NCI-H2029 treated with DMSO at 0.1 percent for 48 hours (cell line): ENCODE measurements at regions not wholly inside any gene's neighbourhood (a gene's known extent, or its start where the extent isn't known, plus 50 kb on each side); places are given as distances from the start of the nearest gene placed in this dataset.
"Not testable (repeated sequence)": the region's sequence is repeated elsewhere in the genome, so short reads cannot be mapped to it uniquely, and the experiment has no call there.

ENCODE experiments used
- DNase-seq: peaks from one replicate; lab custom pipeline; 2025; lab: John Stamatoyannopoulos, UW

DNA sequence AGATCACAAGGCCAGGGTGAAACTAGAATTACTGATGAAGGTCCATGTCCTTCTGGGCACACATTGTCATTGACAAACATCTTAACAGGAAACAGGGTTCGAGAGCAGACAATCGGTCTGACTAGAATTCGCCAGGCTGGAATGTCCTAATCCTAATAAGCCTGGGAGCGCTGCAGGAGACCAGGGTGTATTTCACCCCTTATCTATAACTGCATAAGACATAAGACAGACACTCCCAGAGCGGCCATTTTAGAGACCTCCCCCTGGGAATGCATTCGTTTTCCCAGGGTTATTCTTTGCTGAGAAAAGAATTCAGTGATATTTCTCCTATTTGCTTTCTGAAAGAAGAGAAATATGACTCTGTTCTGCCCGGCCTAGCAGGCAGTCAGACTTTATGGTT is 1112.9 kb upstream of the TENM3 start:
- not testable (repeated sequence) for DNase-seq

- no peak for DNase-seq
Measured at GRCh38 chr4:181137351-181137750, 1105.9 kb upstream of the TENM3 start.

GRCh38 chr4:181138116-181138515 is 1105.1 kb upstream of the TENM3 start:
- no peak for DNase-seq

GRCh38 chr4:181140037-181140603 is 1103.1 kb upstream of the TENM3 start:
- no peak for DNase-seq

- DNase-seq = peak; percentile 23
Measured at GRCh38 chr4:181143250-181143854, 1099.8 kb upstream of the TENM3 start.

DNA sequence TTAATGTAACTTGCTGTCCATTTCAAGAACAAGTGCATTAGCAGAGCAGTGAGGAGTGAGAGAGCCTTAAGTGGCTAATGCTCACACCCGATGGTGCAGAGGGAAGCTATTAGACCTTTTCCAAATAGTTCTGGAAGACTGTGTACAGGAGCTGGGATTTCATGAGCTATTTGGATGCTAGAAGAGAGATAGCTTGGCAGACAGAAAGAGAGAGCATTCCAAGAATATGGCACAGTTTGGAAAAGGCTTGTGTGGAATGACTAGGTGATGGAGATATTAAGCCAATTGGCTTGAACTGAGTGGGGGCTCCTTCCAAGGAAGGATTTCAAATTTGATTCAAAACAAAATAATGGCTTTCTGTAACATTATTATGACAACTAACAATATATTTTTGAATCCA is 1097.2 kb upstream of the TENM3 start:
- no peak for DNase-seq

DNA sequence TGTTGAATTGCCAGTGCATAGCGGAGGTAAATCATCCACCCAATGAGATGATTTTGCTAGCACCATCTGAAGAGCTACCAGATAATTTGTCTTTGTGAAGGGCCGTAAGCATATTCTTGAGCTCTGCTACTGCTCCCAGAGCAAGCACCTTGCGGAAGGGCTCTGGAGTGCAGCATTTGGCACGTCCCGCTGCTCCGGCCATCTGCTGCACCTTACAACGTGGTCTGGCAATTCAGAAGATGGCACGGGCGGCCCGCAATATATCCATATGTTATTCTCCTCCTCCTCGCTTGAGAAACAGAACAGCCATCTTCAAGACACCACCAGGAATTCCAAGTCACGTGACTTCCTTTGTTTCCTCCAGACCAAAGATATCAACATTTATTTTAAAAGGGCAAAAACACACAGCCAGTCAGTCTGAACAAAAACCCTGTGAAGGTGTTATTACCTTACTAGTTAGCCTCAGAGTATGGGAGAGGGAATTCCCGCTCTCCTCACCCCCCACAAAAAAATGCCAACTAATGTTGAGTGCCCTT is 1095.7 kb upstream of the TENM3 start:
- DNase-seq = no peak

- no peak for DNase-seq
Measured at GRCh38 chr4:181148470-181148869, 1094.7 kb upstream of the TENM3 start.

DNA sequence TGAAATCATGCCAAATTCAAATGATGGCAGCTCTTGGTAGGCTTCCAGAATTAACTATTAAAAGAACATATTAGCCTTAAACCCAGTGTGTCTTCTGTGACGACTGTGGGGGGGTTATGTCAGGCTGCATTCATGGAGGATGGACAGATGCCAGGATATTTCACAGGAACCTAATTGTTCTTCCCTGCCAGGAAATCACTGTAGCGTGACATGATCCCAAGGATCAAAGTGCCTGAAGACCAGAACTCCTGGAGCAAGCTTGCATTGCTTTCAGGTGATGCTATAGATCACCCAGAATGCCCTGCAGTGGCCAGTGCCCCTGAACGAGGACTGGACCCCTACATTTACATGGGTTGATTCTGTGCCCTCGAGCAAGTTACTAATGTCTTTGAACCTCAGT is 1093.0 kb upstream of the TENM3 start:
- DNase-seq = peak; percentile 35

DNA sequence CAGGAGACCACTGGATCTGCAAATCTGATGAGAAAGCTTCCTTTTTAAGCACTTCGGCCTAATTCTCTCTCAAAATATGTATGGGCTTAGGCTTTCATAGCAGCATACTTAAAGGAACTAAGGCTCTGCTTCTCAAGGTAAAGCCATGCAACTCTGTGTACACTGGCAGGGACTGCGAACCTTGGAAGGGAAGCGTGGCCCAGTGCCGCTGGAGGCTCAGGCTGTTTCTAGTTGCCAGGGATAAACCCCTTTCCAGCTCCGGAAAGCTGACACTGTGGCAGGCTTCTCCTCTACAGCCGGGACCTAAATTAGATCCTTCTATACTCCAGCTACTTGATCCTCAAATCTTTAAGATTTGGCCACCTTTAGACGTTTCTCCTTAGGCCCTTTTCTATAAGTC is 1091.3 kb upstream of the TENM3 start:
- no peak for DNase-seq

GRCh38 chr4:181157647-181158046 is 1085.6 kb upstream of the TENM3 start:
- DNase-seq = no peak

GRCh38 chr4:181158971-181159370 is 1084.2 kb upstream of the TENM3 start:
- no peak for DNase-seq

DNA sequence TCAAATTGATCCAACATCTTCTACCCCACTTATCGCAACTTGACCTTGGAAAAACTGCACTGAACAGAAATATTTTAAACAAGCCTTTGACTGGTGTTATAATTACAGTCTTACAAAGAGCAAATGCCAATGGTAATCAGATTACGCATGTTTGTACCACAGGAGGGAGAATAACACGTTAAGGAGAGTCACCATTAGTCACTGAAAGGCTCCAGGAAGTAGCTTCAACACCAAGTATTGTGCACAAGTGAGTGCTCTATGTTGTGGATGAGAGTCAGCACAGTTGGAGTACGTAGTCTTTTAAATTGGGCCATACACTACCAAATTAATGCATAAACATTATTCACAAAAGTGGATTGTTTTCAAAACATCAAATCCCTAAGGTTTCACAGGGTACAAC is 1081.5 kb upstream of the TENM3 start:
- no peak for DNase-seq

GRCh38 chr4:181162266-181162665 is 1080.9 kb upstream of the TENM3 start:
- DNase-seq = no peak

GRCh38 chr4:181162676-181163075 is 1080.5 kb upstream of the TENM3 start:
- no peak for DNase-seq

DNA sequence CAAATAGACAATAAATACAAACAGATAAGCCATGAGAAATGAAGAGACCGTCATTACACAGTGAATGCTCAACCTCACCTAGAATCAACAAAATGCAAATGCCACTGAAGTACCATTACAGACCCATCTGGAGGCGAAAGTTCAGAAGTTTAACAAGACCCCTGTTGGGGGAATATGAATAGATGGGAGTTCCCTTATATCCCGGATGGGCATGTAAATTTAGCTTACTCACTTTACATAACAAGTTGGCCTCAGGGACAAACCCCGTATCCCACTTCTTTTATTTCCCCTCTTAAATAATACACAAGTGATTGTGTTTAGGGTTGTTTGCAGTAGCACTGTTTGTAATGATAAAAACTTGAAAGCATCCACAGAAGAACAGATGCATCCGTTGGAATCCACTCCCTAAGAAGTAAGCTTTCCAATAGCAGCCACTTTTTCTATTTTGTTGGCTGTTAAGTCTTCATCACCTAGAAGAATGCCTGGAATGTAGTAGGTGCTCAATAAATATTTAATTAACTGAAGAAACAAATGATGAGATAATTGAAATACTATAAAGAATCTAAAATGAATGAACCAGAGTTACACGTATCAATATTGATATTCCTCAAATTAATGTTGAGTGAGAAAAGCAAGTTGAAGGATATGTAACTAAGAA is 1076.3 kb upstream of the TENM3 start:
- DNase-seq = no peak

DNA sequence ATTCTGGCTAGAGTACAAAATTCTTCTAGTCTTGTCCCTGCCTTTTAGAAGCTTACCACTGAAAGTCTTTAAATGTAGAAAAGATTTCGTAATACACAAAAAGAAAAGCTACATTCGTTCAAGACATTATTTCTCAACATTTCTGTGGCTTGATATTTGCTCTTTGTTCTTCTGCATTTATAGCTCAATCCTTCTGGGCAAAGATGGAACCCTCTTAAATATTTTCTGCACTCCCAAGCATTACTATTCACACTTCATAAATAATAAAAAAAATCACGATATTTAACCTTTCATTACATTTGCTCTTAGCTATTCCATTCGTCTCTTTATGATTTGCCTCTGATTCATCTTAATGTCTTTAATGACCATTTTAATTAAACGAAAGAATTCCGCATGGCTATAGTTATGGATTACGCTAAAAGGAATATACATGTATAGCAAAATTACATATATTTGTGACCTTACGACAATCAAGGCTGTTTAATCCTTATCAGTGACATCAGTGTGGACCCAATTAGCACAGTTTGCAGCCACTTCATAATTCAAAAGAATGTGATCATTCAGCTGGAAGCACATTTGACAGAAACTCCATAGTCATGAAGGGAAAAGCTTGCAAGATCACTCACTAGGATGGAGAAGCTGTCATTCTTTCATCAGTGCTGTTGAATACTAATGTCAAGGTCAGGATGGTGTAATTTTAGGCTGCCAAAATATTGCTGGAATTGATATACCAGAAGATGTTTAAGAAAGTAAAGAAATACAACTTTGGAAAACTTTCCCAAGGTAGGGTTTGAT is 1075.0 kb upstream of the TENM3 start:
- DNase-seq = no peak

- DNase-seq = no peak
Measured at GRCh38 chr4:181173046-181173445, 1070.2 kb upstream of the TENM3 start.

GRCh38 chr4:181176306-181176705 is 1066.9 kb upstream of the TENM3 start:
- no peak for DNase-seq

GRCh38 chr4:181181331-181181730 is 1061.9 kb upstream of the TENM3 start:
- no peak for DNase-seq

- DNase-seq = no peak
Measured at GRCh38 chr4:181189751-181190150, 1053.5 kb upstream of the TENM3 start.

- DNase-seq = no peak
Measured at GRCh38 chr4:181193131-181193930, 1049.9 kb upstream of the TENM3 start.
